ENCODE measurements at regions not wholly inside any gene's neighbourhood (a gene's known extent, or its start where the extent isn't known, plus 50 kb on each side); places are given as distances from the start of the nearest gene placed in this dataset.
"Not testable (repeated sequence)": the region's sequence is repeated elsewhere in the genome, so short reads cannot be mapped to it uniquely, and the experiment has no call there.

- DNase-seq, result no peak
Observed at GRCh38 chr3:99586701-99587100, 51.7 kb upstream of the COL8A1 start.

GRCh38 chr3:99579965-99580364 is 58.4 kb upstream of the COL8A1 start:
- no peak for DNase-seq

- no peak for DNase-seq
Observed at GRCh38 chr3:99579246-99579645, 59.1 kb upstream of the COL8A1 start.

- DNase-seq, result no peak
Observed at GRCh38 chr3:99578339-99578970, 59.9 kb upstream of the COL8A1 start.

- no peak for DNase-seq
Observed at GRCh38 chr3:99576904-99577559, 61.4 kb upstream of the COL8A1 start.

GRCh38 chr3:99575683-99576082 is 62.7 kb upstream of the COL8A1 start:
- no peak for DNase-seq

GRCh38 chr3:99570061-99570460 is 68.3 kb upstream of the COL8A1 start:
- DNase-seq, result no peak

- DNase-seq, result no peak
Observed at GRCh38 chr3:99568663-99569335, 69.6 kb upstream of the COL8A1 start.

GRCh38 chr3:99565331-99565730 is 73.1 kb upstream of the COL8A1 start:
- DNase-seq, result no peak

- DNase-seq, result no peak
Observed at GRCh38 chr3:99562990-99563607, 75.3 kb upstream of the COL8A1 start.

GRCh38 chr3:99562138-99562537 is 76.3 kb upstream of the COL8A1 start:
- DNase-seq, result no peak

- DNase-seq, result no peak
Observed at GRCh38 chr3:99561056-99561455, 77.3 kb upstream of the COL8A1 start.

GRCh38 chr3:99559196-99559595 is 79.2 kb upstream of the COL8A1 start:
- DNase-seq, result no peak

GRCh38 chr3:99555885-99556284 is 82.5 kb upstream of the COL8A1 start:
- DNase-seq, result not testable (repeated sequence)

- DNase-seq, result no peak
Observed at GRCh38 chr3:99551520-99551919, 86.9 kb upstream of the COL8A1 start.

GRCh38 chr3:99549957-99550603 is 88.3 kb upstream of the COL8A1 start:
- DNase-seq, result no peak

GRCh38 chr3:99549220-99549619 is 89.2 kb upstream of the COL8A1 start:
- DNase-seq, result no peak

- DNase-seq, result no peak
Observed at GRCh38 chr3:99548674-99549073, 89.7 kb upstream of the COL8A1 start.

- no peak for DNase-seq
Observed at GRCh38 chr3:99545941-99546580, 92.3 kb upstream of the COL8A1 start.

- no peak for DNase-seq
Observed at GRCh38 chr3:99544786-99545281, 93.6 kb upstream of the COL8A1 start.

GRCh38 chr3:99543796-99544195 is 94.6 kb upstream of the COL8A1 start:
- DNase-seq, result no peak

GRCh38 chr3:99542767-99543518 is 95.5 kb upstream of the COL8A1 start:
- DNase-seq, result no peak
